22Rv1 (cell line): ENCODE measurements at regions not wholly inside any gene's neighbourhood (a gene's known extent, or its start where the extent isn't known, plus 50 kb on each side); places are given as distances from the start of the nearest gene placed in this dataset.
"Not testable (repeated sequence)": the region's sequence is repeated elsewhere in the genome, so short reads cannot be mapped to it uniquely, and the experiment has no call there.

Experiments
- ZFX ChIP-seq: fragments of 450-650 bp; IDR thresholded peaks from 2 replicates; pipeline ENCODE4 v1.6.1; 2017; ENCODE audit warnings: antibody characterized with exemption, borderline replicate concordance
- TF ChIP-seq, protein P1 (sequence below): fragments of 450-650 bp; IDR thresholded peaks from 2 replicates; pipeline ENCODE4 v1.5.1; 2017; ENCODE audit warnings: mild to moderate bottlenecking

DNA sequence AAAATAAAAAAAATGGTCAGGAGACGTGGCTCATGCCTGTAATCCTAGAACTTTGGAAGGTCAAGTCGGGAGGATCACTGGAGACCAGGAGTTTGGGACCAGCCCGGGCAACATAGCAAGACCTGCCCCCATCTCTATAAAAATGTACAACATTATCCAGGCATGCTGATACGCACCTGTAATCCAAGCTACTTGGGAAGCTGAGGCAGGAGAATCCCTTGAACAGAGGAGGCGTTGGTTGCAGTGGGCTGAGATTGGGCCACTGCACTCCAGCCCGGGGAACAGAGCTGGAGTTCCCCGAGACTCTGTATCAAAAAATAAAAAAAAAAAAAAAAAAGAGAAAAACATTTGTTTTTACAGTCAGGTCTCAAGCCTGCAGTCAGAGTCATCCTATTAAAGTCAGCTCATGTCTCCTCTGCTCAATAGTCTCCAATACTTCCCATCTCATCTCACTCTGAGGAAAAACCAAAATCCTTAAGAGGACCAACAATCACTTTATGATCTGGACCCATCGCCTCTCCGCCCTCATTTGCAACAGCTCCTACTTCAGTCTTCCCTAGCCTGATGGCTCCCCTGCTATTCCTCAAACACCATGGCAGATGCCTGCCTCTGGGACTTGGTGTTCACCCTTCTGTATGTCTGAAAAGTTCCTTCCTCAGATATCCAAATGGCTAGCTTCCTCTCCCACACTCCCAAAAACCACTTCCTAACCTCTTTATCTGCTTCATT, 4796.6 kb upstream of the OR11H1 start:
- TF ChIP-seq, protein P1, sequence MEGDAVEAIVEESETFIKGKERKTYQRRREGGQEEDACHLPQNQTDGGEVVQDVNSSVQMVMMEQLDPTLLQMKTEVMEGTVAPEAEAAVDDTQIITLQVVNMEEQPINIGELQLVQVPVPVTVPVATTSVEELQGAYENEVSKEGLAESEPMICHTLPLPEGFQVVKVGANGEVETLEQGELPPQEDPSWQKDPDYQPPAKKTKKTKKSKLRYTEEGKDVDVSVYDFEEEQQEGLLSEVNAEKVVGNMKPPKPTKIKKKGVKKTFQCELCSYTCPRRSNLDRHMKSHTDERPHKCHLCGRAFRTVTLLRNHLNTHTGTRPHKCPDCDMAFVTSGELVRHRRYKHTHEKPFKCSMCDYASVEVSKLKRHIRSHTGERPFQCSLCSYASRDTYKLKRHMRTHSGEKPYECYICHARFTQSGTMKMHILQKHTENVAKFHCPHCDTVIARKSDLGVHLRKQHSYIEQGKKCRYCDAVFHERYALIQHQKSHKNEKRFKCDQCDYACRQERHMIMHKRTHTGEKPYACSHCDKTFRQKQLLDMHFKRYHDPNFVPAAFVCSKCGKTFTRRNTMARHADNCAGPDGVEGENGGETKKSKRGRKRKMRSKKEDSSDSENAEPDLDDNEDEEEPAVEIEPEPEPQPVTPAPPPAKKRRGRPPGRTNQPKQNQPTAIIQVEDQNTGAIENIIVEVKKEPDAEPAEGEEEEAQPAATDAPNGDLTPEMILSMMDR = not testable (repeated sequence)
- TF ChIP-seq ZFX = not testable (repeated sequence)
